ENCODE measurements at regions not wholly inside any gene's neighbourhood (a gene's known extent, or its start where the extent isn't known, plus 50 kb on each side); places are given as distances from the start of the nearest gene placed in this dataset.

DNA sequence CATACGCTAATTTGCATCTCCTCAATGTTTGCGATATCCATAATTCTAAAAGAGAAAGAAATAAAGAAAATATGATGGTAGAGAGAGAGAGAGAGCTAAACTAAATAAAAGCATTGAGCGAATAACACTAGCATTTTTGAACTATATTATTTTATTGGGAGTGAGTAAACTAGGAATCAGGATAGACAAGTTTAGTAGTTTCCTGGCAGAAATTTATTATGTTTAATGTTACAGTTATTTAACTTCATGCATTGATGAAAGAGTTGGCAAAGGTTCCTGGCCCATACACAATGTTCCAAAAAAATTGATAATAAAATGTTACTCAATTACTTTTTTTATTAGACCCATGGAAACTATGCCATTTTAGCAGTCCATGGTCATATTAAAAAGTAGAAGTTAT lies 1708.2 kb upstream of the CDH6 start:
- TF ChIP-seq, protein P1, sequence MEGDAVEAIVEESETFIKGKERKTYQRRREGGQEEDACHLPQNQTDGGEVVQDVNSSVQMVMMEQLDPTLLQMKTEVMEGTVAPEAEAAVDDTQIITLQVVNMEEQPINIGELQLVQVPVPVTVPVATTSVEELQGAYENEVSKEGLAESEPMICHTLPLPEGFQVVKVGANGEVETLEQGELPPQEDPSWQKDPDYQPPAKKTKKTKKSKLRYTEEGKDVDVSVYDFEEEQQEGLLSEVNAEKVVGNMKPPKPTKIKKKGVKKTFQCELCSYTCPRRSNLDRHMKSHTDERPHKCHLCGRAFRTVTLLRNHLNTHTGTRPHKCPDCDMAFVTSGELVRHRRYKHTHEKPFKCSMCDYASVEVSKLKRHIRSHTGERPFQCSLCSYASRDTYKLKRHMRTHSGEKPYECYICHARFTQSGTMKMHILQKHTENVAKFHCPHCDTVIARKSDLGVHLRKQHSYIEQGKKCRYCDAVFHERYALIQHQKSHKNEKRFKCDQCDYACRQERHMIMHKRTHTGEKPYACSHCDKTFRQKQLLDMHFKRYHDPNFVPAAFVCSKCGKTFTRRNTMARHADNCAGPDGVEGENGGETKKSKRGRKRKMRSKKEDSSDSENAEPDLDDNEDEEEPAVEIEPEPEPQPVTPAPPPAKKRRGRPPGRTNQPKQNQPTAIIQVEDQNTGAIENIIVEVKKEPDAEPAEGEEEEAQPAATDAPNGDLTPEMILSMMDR (conservative IDR thresholded peaks at IDR 0.05 in 1 of 2, IDR thresholded peaks at IDR 0.05 in 1 of 2; ENCODE audit: low read depth in 1 of 2, low read length in 2 of 2), result no peak
- no peak for TF ChIP-seq EZH2 (IDR thresholded peaks at IDR 0.05; ENCODE audit: low read length, missing control alignments)

All from fibroblast of lung (primary cell).